Astrocyte of the spinal cord (primary cell): ENCODE measurements at regions not wholly inside any gene's neighbourhood (a gene's known extent, or its start where the extent isn't known, plus 50 kb on each side); places are given as distances from the start of the nearest gene placed in this dataset.

ENCODE experiments used
- DNase-seq: peaks from one replicate; pipeline ENCODE4 v3.0.0; 2011; ENCODE audit warnings: low read depth, low spot score
- H3K4me3 ChIP-seq: 2 replicates; pipeline ENCODE4 v1.5.1; 2011; ENCODE audit warnings: low read depth, mild to moderate bottlenecking, low read length, moderate library complexity
- CTCF ChIP-seq: IDR thresholded peaks from 2 replicates; pipeline ENCODE4 v1.5.1; 2012; ENCODE audit warnings: low read depth, mild to moderate bottlenecking, low read length, inconsistent platforms
- in situ Hi-C: cut with HindIII; loops from 2 replicates; pipeline ENCODE4 v1.10.0; 2017; ENCODE audit warnings: low sequenced_read_pairs

GRCh38 chr4:3384771-3385710 is 56.7 kb upstream of the HGFAC start:
- no peak for DNase-seq
- in situ Hi-C loops, result no loop called here
- TF ChIP-seq CTCF, result no peak
- no peak overlapping the region for H3K4me3 ChIP-seq

GRCh38 chr4:3385711-3386420 is 55.9 kb upstream of the HGFAC start:
- in situ Hi-C loops, result no loop called here
- H3K4me3 ChIP-seq, result no peak overlapping the region
- no peak for DNase-seq
- no peak for TF ChIP-seq CTCF

GRCh38 chr4:3386526-3386925 is 55.2 kb upstream of the HGFAC start:
- no peak overlapping the region for H3K4me3 ChIP-seq
- DNase-seq, result no peak
- no peak for TF ChIP-seq CTCF
- in situ Hi-C loops, result no loop called here

- TF ChIP-seq CTCF, result no peak
- in situ Hi-C loops, result no loop called here
- H3K4me3 ChIP-seq, result no peak overlapping the region
- DNase-seq, result no peak
Measured at GRCh38 chr4:3387154-3387942, 54.4 kb upstream of the HGFAC start.

- no peak for TF ChIP-seq CTCF
- in situ Hi-C loops, result no loop called here
- no peak overlapping the region for H3K4me3 ChIP-seq
- DNase-seq, result peak; percentile 19
Measured at GRCh38 chr4:3387943-3388361, 53.8 kb upstream of the HGFAC start.
